Caco-2 (cell line): ENCODE measurements at regions not wholly inside any gene's neighbourhood (a gene's known extent, or its start where the extent isn't known, plus 50 kb on each side); places are given as distances from the start of the nearest gene placed in this dataset.

Source experiments
- BruUV-seq: library from RNA; stranded (reverse); fragments of 400-500 nt; replicated peaks from 2 replicates; lab custom pipeline; 2021; lab: Mats Ljungman, UMichigan
- CTCF ChIA-PET: fragments of 300-600 bp; sonication (Branson Sonifier 250); formaldehyde crosslinking; loops from one replicate; lab custom pipeline; 2022; ENCODE audit warnings: antibody characterized with exemption; lab: Charles Lee
- POLR2A ChIA-PET: fragments of 300-600 bp; sonication (Branson Sonifier 250); formaldehyde crosslinking; loops from one replicate; lab custom pipeline; 2022; ENCODE audit warnings: antibody characterized with exemption; lab: Charles Lee
- DNase-seq, 2 experiments: peaks; one replicate each; pipeline versions ENCODE4 v3.0.0 to v3.0.0-alpha.2; 2020 to 2022
- H3K27me3 ChIP-seq: replicated peaks from 2 replicates; pipeline ENCODE4 v1.6.0; 2011; ENCODE audit warnings: low read length; ENCODE audit not compliant: control insufficient read depth, insufficient read depth
- H3K36me3 ChIP-seq: 2 replicates; pipeline ENCODE4 v1.5.1; 2011; ENCODE audit warnings: low read length; ENCODE audit not compliant: control insufficient read depth, insufficient read depth
- H3K4me1 ChIP-seq: fragments of 250-450 bp; sonication (Bioruptor Pico); 2 replicates; pipeline ENCODE4 v1.5.1; 2020; ENCODE audit warnings: mild to moderate bottlenecking
- H3K4me3 ChIP-seq: 2 replicates; pipeline ENCODE4 v1.5.1; 2011; ENCODE audit warnings: low read depth, mild to moderate bottlenecking, control low read depth, low read length
- H3K9me3 ChIP-seq: fragments of 250-450 bp; sonication (Bioruptor Pico); 2 replicates; pipeline ENCODE4 v1.5.1; 2020; ENCODE audit warnings: mild to moderate bottlenecking, moderate library complexity
- H3K27ac Mint-ChIP-seq: one replicate; pipeline ENCODE4 v1.8.0; 2022; ENCODE audit warnings: mixed read lengths; ENCODE audit not compliant: unreplicated experiment
- H3K27me3 Mint-ChIP-seq: one replicate; pipeline ENCODE4 v1.8.0; 2022; ENCODE audit warnings: mixed read lengths; ENCODE audit not compliant: insufficient read depth, unreplicated experiment
- H3K36me3 Mint-ChIP-seq: one replicate; pipeline ENCODE4 v1.8.0; 2022; ENCODE audit warnings: mild to moderate bottlenecking, mixed read lengths; ENCODE audit not compliant: insufficient read depth, unreplicated experiment
- H3K4me1 Mint-ChIP-seq: one replicate; pipeline ENCODE4 v1.8.0; 2022; ENCODE audit warnings: low read depth, mixed read lengths; ENCODE audit not compliant: unreplicated experiment
- H3K4me3 Mint-ChIP-seq: one replicate; pipeline ENCODE4 v1.8.0; 2022; ENCODE audit warnings: mild to moderate bottlenecking, moderate library complexity, mixed read lengths; ENCODE audit not compliant: unreplicated experiment
- H3K9me3 Mint-ChIP-seq: one replicate; pipeline ENCODE4 v1.8.0; 2022; ENCODE audit warnings: mixed read lengths; ENCODE audit not compliant: unreplicated experiment
- CTCF ChIP-seq, 2 experiments: fragments of 200-600 bp in 1 of 2; IDR thresholded peaks; 1 replicate in 1 of 2; 2 replicates in 1 of 2; pipeline versions ENCODE4 v1.5.1 to v1.8.0; 2011 to 2022; ENCODE audit warnings: antibody characterized with exemption in 1 of 2, control low read depth in 1 of 2, inconsistent platforms in 1 of 2, low read depth in 1 of 2, low read length in 1 of 2, mild to moderate bottlenecking in 1 of 2, moderate library complexity in 1 of 2; ENCODE audit not compliant: insufficient read depth in 1 of 2, severe bottlenecking in 1 of 2, unreplicated experiment in 1 of 2
- intact Hi-C: fragments of 100-400 bp; cut with micrococcal nuclease; formaldehyde crosslinking; loops from one replicate; pipeline ENCODE4 v1.10.0; 2022; ENCODE audit not compliant: unreplicated experiment

DNA sequence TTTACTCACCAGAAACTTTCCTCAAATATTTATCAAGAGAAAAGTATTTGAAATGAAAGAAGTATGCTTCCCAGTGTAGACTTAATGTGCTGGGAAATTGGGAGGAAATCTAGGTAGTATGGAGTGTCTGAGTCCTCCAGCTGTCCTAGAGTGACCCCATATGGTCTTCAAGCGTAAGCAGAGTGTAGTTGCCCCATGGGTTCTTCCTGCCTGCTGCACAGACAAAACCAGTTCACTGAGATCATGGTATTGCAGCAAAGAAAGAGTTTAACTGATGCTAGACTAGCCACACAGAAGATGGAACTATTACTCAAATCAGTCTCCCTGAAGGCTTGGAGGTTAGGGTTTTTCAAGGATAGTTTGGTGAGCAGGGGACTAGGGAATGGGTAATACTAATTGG lies 114.9 kb upstream of the PRLR start:
- Mint-ChIP-seq H3K9me3 (peaks cover 9% of the 10 kb centered on the region), H3K36me3 (no peaks in the 10 kb centered on the region), H3K27me3 (no peaks in the 10 kb centered on the region), H3K4me1 (no peaks in the 10 kb centered on the region), H3K27ac (no peak overlapping the region), H3K4me3 (no peak overlapping the region)
- H3K4me3 ChIP-seq = no peak overlapping the region
- no peaks in the 10 kb centered on the region for H3K27me3 ChIP-seq
- H3K9me3 ChIP-seq = no peaks in the 10 kb centered on the region
- POLR2A ChIA-PET = no interaction called here
- no peaks in the 10 kb centered on the region for H3K36me3 ChIP-seq
- no TSS peak for BruUV-seq
- no peaks in the 10 kb centered on the region for H3K4me1 ChIP-seq
- peak in 1 of 2 experiments; percentile 17 for DNase-seq
- peak in 1 of 2 experiments; percentile 22 for TF ChIP-seq CTCF (IDR thresholded peaks at IDR 0.05; ENCODE audit: insufficient read depth in 1 of 2, low read depth in 1 of 2, low read length in 1 of 2, severe bottlenecking in 1 of 2, unreplicated experiment in 1 of 2)
- intact Hi-C loops = loop anchor here (1.0 to 10.0 kb wide), 3 partner anchors 116 to 256 kb away; no protein-coding TSS in a partner anchor
- CTCF ChIA-PET = no interaction called here

DNA sequence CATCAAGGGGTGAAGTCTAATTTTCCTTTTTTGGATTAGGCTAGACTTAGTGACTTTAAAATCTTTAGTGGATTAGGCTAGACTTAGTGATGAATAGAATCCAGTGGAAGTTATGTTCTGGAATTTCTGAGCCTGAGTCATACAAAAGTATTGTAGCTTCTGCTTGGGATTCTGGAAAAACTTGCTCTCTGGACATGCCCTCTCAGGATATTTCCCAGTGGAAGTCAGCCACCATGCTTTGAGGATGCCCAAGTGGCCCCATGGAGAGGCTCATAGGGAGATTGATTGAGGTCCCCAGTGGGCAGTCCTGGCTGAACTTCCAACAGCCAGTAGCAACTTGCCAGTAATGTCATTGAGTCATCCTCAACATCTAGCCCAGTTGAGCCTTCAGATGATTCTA lies 112.4 kb upstream of the PRLR start:
- Mint-ChIP-seq H3K4me3 (no peak overlapping the region), H3K27ac (no peak overlapping the region), H3K4me1 (no peaks in the 10 kb centered on the region), H3K36me3 (no peaks in the 10 kb centered on the region), H3K27me3 (no peaks in the 10 kb centered on the region), H3K9me3 (peaks cover 9% of the 10 kb centered on the region)
- DNase-seq = no peak
- intact Hi-C loops = loop anchor here (10.0 kb wide), 1 partner anchor 252 kb away; no protein-coding TSS in a partner anchor
- Histone ChIP-seq H3K27me3 (no peaks in the 10 kb centered on the region), H3K4me3 (no peak overlapping the region), H3K4me1 (no peaks in the 10 kb centered on the region), H3K9me3 (no peaks in the 10 kb centered on the region), H3K36me3 (no peaks in the 10 kb centered on the region)
- POLR2A ChIA-PET = interaction anchor here (0.5 kb wide), 1 partner anchor 413 kb away, joined by 6 read pairs; no protein-coding TSS in a partner anchor
- no TSS peak for BruUV-seq
- CTCF ChIA-PET = no interaction called here
- no peak for TF ChIP-seq CTCF (IDR thresholded peaks at IDR 0.05; ENCODE audit: insufficient read depth in 1 of 2, low read depth in 1 of 2, low read length in 1 of 2, severe bottlenecking in 1 of 2, unreplicated experiment in 1 of 2)

DNA sequence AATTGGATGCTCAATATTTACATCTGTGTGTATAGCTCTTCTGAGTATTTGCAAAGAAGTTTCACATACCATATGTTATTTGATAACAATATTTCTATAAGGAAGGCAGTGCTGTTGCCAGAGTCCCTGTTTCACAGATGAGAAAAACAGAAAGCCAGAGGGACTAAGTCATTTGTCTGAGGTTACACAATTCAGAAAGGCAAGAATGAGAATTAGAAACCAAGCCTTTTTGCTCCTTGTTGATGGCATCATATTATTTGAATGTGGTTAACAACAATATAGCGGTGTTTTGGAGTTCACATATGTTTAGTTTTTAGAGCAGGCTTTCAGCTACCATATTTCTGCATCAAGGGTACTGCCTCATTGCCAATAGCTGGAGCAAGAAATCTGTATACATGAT lies 110.9 kb upstream of the PRLR start:
- no peak for DNase-seq
- Mint-ChIP-seq H3K27ac (no peak overlapping the region), H3K4me1 (no peaks in the 10 kb centered on the region), H3K36me3 (no peaks in the 10 kb centered on the region), H3K27me3 (no peaks in the 10 kb centered on the region), H3K9me3 (peaks cover 9% of the 10 kb centered on the region), H3K4me3 (no peak overlapping the region)
- intact Hi-C loops = loop anchor here (10.0 kb wide), 1 partner anchor 254 kb away; no protein-coding TSS in a partner anchor
- no peaks in the 10 kb centered on the region for H3K27me3 ChIP-seq
- no peaks in the 10 kb centered on the region for H3K36me3 ChIP-seq
- ChIA-PET POLR2A (no interaction called here), CTCF (no interaction called here)
- H3K4me1 ChIP-seq = no peaks in the 10 kb centered on the region
- TF ChIP-seq CTCF (IDR thresholded peaks at IDR 0.05; ENCODE audit: insufficient read depth in 1 of 2, low read depth in 1 of 2, low read length in 1 of 2, severe bottlenecking in 1 of 2, unreplicated experiment in 1 of 2) = no peak
- H3K9me3 ChIP-seq = no peaks in the 10 kb centered on the region
- no TSS peak for BruUV-seq
- no peak overlapping the region for H3K4me3 ChIP-seq
